Mesendoderm (in vitro differentiated cells): ENCODE measurements at regions not wholly inside any gene's neighbourhood (a gene's known extent, or its start where the extent isn't known, plus 50 kb on each side); places are given as distances from the start of the nearest gene placed in this dataset.

ENCODE experiments used
- DNase-seq: peaks from one replicate; pipeline ENCODE4 v3.0.0; 2013
- H2AK5ac ChIP-seq: 2 replicates; pipeline ENCODE4 v1.6.1; 2013; ENCODE audit warnings: low read length, inconsistent platforms
- H2BK120ac ChIP-seq: 2 replicates; pipeline ENCODE4 v1.6.1; 2013; ENCODE audit warnings: low read depth, mild to moderate bottlenecking, low read length, moderate library complexity, mixed read lengths
- H2BK15ac ChIP-seq: replicated peaks from 2 replicates; pipeline ENCODE4 v1.6.1; 2013; ENCODE audit warnings: low read depth, mild to moderate bottlenecking, moderate library complexity
- H2BK5ac ChIP-seq: 2 replicates; pipeline ENCODE4 v1.6.1; 2013; ENCODE audit warnings: low read length, inconsistent platforms
- H3K18ac ChIP-seq: 2 replicates; pipeline ENCODE4 v1.6.1; 2013; ENCODE audit warnings: mild to moderate bottlenecking, low read length, mixed read lengths
- H3K23ac ChIP-seq: one replicate; pipeline ENCODE4 v1.6.1; 2013; ENCODE audit warnings: low read length
- H3K27ac ChIP-seq: 2 replicates; pipeline ENCODE4 v1.5.1; 2013; ENCODE audit warnings: low read depth, mild to moderate bottlenecking, inconsistent platforms, low read length, moderate library complexity
- H3K27me3 ChIP-seq: 2 replicates; pipeline ENCODE4 v1.6.1; 2013; ENCODE audit warnings: low read length, control low read depth, mild to moderate bottlenecking, inconsistent platforms; ENCODE audit not compliant: insufficient read depth, poor library complexity
- H3K36me3 ChIP-seq: 2 replicates; pipeline ENCODE4 v1.6.1; 2013; ENCODE audit warnings: low read length, inconsistent platforms; ENCODE audit not compliant: control insufficient read depth, insufficient read depth
- H3K4ac ChIP-seq: one replicate; pipeline ENCODE4 v1.6.1; 2013; ENCODE audit warnings: low read depth, mild to moderate bottlenecking, low read length, moderate library complexity
- H3K4me1 ChIP-seq: 2 replicates; pipeline ENCODE4 v1.6.1; 2013; ENCODE audit warnings: low read depth, low read length, inconsistent platforms; ENCODE audit not compliant: control insufficient read depth
- H3K4me2 ChIP-seq: 2 replicates; pipeline ENCODE4 v1.6.1; 2013; ENCODE audit warnings: low read length
- H3K4me3 ChIP-seq: 2 replicates; pipeline ENCODE4 v1.5.1; 2013; ENCODE audit warnings: mild to moderate bottlenecking, low read length
- H3K56ac ChIP-seq: one replicate; pipeline ENCODE4 v1.6.1; 2013; ENCODE audit warnings: low read length
- H3K79me1 ChIP-seq: 2 replicates; pipeline ENCODE4 v1.6.1; 2013; ENCODE audit warnings: low read length, inconsistent platforms
- H3K79me2 ChIP-seq: 2 replicates; pipeline ENCODE4 v1.6.1; 2013; ENCODE audit warnings: mild to moderate bottlenecking, low read length; ENCODE audit not compliant: control insufficient read depth, insufficient read depth
- H3K9ac ChIP-seq: 2 replicates; pipeline ENCODE4 v1.6.1; 2013; ENCODE audit warnings: low read length, inconsistent platforms
- H4K5ac ChIP-seq: one replicate; pipeline ENCODE4 v1.6.1; 2013; ENCODE audit warnings: low read length
- H4K8ac ChIP-seq: one replicate; pipeline ENCODE4 v1.6.1; 2013; ENCODE audit warnings: low read depth, mild to moderate bottlenecking, control low read depth, low read length, moderate library complexity
- WGBS: extraction: QIAGEN DNeasy Blood & Tissue Kit; methylation state at CpG from one replicate; pipeline ENCODE4 v1.1.7; 2013; ENCODE audit warnings: low lambda C conversion rate, missing lambda C conversion rate; ENCODE audit not compliant: insufficient coverage; ENCODE audit errors: extremely low coverage; 5-methylcytosine and 5-hydroxymethylcytosine counted together

GRCh38 chr1:198986036-198986435 lies 347.2 kb downstream of the PTPRC start:
- no peak overlapping the region for H3K9ac ChIP-seq
- H4K5ac ChIP-seq, result no peak overlapping the region
- H3K23ac ChIP-seq, result no peak overlapping the region
- no peak overlapping the region for H3K4ac ChIP-seq
- no peaks in the 10 kb centered on the region for H3K4me1 ChIP-seq
- H3K36me3 ChIP-seq, result no peaks in the 10 kb centered on the region
- no peak overlapping the region for H3K4me2 ChIP-seq
- no peak overlapping the region for H2AK5ac ChIP-seq
- H3K79me2 ChIP-seq, result no peaks in the 10 kb centered on the region
- no peak overlapping the region for H4K8ac ChIP-seq
- no peak overlapping the region for H2BK5ac ChIP-seq
- no peak overlapping the region for H2BK120ac ChIP-seq
- no peak overlapping the region for H2BK15ac ChIP-seq
- no peak overlapping the region for H3K18ac ChIP-seq
- no peak overlapping the region for H3K4me3 ChIP-seq
- no peak for DNase-seq
- H3K56ac ChIP-seq, result no peak overlapping the region
- no peaks in the 10 kb centered on the region for H3K79me1 ChIP-seq
- no CpG with 5 or more reads among the region's 2 CpGs for WGBS
- H3K27ac ChIP-seq, result no peak overlapping the region
- no peaks in the 10 kb centered on the region for H3K27me3 ChIP-seq

- H3K27me3 ChIP-seq, result no peaks in the 10 kb centered on the region
- H2AK5ac ChIP-seq, result no peak overlapping the region
- H3K27ac ChIP-seq, result no peak overlapping the region
- H3K4me3 ChIP-seq, result no peak overlapping the region
- H2BK15ac ChIP-seq, result no peak overlapping the region
- H3K23ac ChIP-seq, result no peak overlapping the region
- no peak overlapping the region for H3K18ac ChIP-seq
- no peak overlapping the region for H3K56ac ChIP-seq
- H3K79me1 ChIP-seq, result no peaks in the 10 kb centered on the region
- H3K36me3 ChIP-seq, result no peaks in the 10 kb centered on the region
- H3K79me2 ChIP-seq, result no peaks in the 10 kb centered on the region
- H4K5ac ChIP-seq, result no peak overlapping the region
- DNase-seq, result no peak
- no peak overlapping the region for H4K8ac ChIP-seq
- H3K4me1 ChIP-seq, result no peaks in the 10 kb centered on the region
- H3K4me2 ChIP-seq, result no peak overlapping the region
- no peak overlapping the region for H2BK120ac ChIP-seq
- H3K9ac ChIP-seq, result no peak overlapping the region
- no CpG with 5 or more reads among the region's 1 CpG for WGBS
- no peak overlapping the region for H3K4ac ChIP-seq
- no peak overlapping the region for H2BK5ac ChIP-seq
These were observed 347.6 kb downstream of the PTPRC start for GRCh38 chr1:198986442-198986841.

- no peak overlapping the region for H2BK120ac ChIP-seq
- no peaks in the 10 kb centered on the region for H3K36me3 ChIP-seq
- H2BK5ac ChIP-seq, result no peak overlapping the region
- H3K79me1 ChIP-seq, result no peaks in the 10 kb centered on the region
- no peak overlapping the region for H2AK5ac ChIP-seq
- DNase-seq, result no peak
- H2BK15ac ChIP-seq, result no peak overlapping the region
- no peak overlapping the region for H3K56ac ChIP-seq
- no peak overlapping the region for H3K27ac ChIP-seq
- no peak overlapping the region for H3K4me2 ChIP-seq
- H4K5ac ChIP-seq, result no peak overlapping the region
- no peak overlapping the region for H3K18ac ChIP-seq
- no peaks in the 10 kb centered on the region for H3K27me3 ChIP-seq
- H3K23ac ChIP-seq, result no peak overlapping the region
- no peaks in the 10 kb centered on the region for H3K4me1 ChIP-seq
- no peaks in the 10 kb centered on the region for H3K79me2 ChIP-seq
- H3K9ac ChIP-seq, result no peak overlapping the region
- no peak overlapping the region for H3K4me3 ChIP-seq
- no peak overlapping the region for H4K8ac ChIP-seq
- no peak overlapping the region for H3K4ac ChIP-seq
These were observed 363.8 kb downstream of the PTPRC start for GRCh38 chr1:199002661-199003060.

GRCh38 chr1:199007423-199007822 lies 368.6 kb downstream of the PTPRC start:
- Histone ChIP-seq H3K36me3 (no peaks in the 10 kb centered on the region), H4K8ac (no peak overlapping the region), H3K4me1 (no peaks in the 10 kb centered on the region), H2BK120ac (no peak overlapping the region), H2BK15ac (no peak overlapping the region), H2BK5ac (no peak overlapping the region), H3K23ac (no peak overlapping the region), H3K4me2 (no peak overlapping the region), H3K4me3 (no peak overlapping the region), H3K27me3 (no peaks in the 10 kb centered on the region), H3K4ac (no peak overlapping the region), H3K27ac (no peak overlapping the region), H3K18ac (no peak overlapping the region), H3K79me2 (no peaks in the 10 kb centered on the region), H2AK5ac (no peak overlapping the region), H3K56ac (no peak overlapping the region), H3K9ac (no peak overlapping the region), H4K5ac (no peak overlapping the region), H3K79me1 (no peaks in the 10 kb centered on the region)
- WGBS, result no CpG with 5 or more reads among the region's 2 CpGs
- DNase-seq, result no peak

GRCh38 chr1:199009447-199009846 lies 370.6 kb downstream of the PTPRC start:
- Histone ChIP-seq H2BK5ac (no peak overlapping the region), H4K8ac (no peak overlapping the region), H3K27ac (no peak overlapping the region), H3K56ac (no peak overlapping the region), H2BK15ac (no peak overlapping the region), H3K23ac (no peak overlapping the region), H3K18ac (no peak overlapping the region), H3K4me2 (no peak overlapping the region), H2AK5ac (no peak overlapping the region), H3K9ac (no peak overlapping the region), H4K5ac (no peak overlapping the region), H2BK120ac (no peak overlapping the region), H3K4me1 (no peaks in the 10 kb centered on the region), H3K27me3 (no peaks in the 10 kb centered on the region), H3K4me3 (no peak overlapping the region), H3K36me3 (no peaks in the 10 kb centered on the region), H3K79me2 (no peaks in the 10 kb centered on the region), H3K79me1 (no peaks in the 10 kb centered on the region), H3K4ac (no peak overlapping the region)
- WGBS, result no CpG with 5 or more reads among the region's 5 CpGs
- no peak for DNase-seq

GRCh38 chr1:199010492-199010891 lies 371.7 kb downstream of the PTPRC start:
- H3K36me3 ChIP-seq, result no peaks in the 10 kb centered on the region
- DNase-seq, result no peak
- no peak overlapping the region for H3K4me2 ChIP-seq
- no peak overlapping the region for H3K9ac ChIP-seq
- H2BK15ac ChIP-seq, result no peak overlapping the region
- H4K8ac ChIP-seq, result no peak overlapping the region
- no peak overlapping the region for H3K4me3 ChIP-seq
- no peaks in the 10 kb centered on the region for H3K27me3 ChIP-seq
- H3K18ac ChIP-seq, result no peak overlapping the region
- no CpG with 5 or more reads among the region's 4 CpGs for WGBS
- H4K5ac ChIP-seq, result no peak overlapping the region
- H2BK120ac ChIP-seq, result no peak overlapping the region
- no peak overlapping the region for H3K4ac ChIP-seq
- H3K27ac ChIP-seq, result no peak overlapping the region
- H3K23ac ChIP-seq, result no peak overlapping the region
- H2BK5ac ChIP-seq, result no peak overlapping the region
- no peak overlapping the region for H3K56ac ChIP-seq
- no peaks in the 10 kb centered on the region for H3K79me1 ChIP-seq
- no peaks in the 10 kb centered on the region for H3K79me2 ChIP-seq
- no peak overlapping the region for H2AK5ac ChIP-seq
- H3K4me1 ChIP-seq, result no peaks in the 10 kb centered on the region
